ENCODE measurements at regions not wholly inside any gene's neighbourhood (a gene's known extent, or its start where the extent isn't known, plus 50 kb on each side); places are given as distances from the start of the nearest gene placed in this dataset.
A peak's percentile ranks its signal among the peaks of the same experiment; 100 is the strongest.

DNA sequence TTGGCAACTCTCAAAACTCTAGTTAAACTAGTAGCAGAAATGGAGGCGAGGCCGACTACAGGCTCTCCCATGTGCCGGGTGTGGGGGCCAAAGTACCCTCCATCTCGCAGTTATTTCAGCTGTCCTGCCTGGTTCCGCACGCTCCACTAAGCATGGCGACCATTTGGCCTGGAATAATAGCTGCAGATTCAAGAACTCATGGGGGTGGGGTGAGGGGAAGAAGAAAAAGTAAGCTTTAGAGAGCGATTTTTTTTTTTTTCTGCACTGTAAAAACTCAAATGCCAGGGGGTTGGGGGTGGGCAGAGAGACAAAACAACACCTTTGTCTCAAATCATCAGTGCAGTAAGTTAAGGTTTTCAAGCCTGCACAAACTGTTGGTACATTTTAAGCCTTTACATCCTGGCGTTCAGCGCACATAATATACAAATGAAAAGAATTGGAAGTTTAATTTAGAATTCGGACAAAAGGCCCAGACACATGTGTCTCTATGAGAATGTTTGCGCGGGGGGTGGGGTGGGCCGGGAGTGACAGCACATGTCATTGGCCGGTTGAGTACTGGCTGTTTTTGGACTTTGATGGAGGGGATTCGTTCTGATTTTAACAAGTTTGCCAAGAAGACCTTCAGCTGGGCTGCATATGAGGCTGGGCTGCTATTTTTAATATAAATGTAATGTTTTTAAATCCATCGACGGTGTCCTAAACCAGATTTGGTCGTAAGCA lies 694.7 kb upstream of the SALL1 start:
- POLR2A ChIA-PET: no interaction called here
- BruUV-seq (replicated peaks): no TSS peak
- Mint-ChIP-seq H3K4me3 (ENCODE audit: unreplicated experiment) (no peak overlapping the region), H3K27me3 (ENCODE audit: insufficient read depth, unreplicated experiment) (no peaks in the 10 kb centered on the region), H3K4me1 (ENCODE audit: insufficient read depth, unreplicated experiment) (no peaks in the 10 kb centered on the region), H3K27ac (ENCODE audit: low read depth, unreplicated experiment) (no peak overlapping the region), H3K9me3 (ENCODE audit: unreplicated experiment) (no peaks in the 10 kb centered on the region), H3K36me3 (ENCODE audit: insufficient read depth, unreplicated experiment) (no peaks in the 10 kb centered on the region)
- TF ChIP-seq, protein P1, sequence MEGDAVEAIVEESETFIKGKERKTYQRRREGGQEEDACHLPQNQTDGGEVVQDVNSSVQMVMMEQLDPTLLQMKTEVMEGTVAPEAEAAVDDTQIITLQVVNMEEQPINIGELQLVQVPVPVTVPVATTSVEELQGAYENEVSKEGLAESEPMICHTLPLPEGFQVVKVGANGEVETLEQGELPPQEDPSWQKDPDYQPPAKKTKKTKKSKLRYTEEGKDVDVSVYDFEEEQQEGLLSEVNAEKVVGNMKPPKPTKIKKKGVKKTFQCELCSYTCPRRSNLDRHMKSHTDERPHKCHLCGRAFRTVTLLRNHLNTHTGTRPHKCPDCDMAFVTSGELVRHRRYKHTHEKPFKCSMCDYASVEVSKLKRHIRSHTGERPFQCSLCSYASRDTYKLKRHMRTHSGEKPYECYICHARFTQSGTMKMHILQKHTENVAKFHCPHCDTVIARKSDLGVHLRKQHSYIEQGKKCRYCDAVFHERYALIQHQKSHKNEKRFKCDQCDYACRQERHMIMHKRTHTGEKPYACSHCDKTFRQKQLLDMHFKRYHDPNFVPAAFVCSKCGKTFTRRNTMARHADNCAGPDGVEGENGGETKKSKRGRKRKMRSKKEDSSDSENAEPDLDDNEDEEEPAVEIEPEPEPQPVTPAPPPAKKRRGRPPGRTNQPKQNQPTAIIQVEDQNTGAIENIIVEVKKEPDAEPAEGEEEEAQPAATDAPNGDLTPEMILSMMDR (IDR thresholded peaks at IDR 0.05; ENCODE audit: unreplicated experiment): no peak
- intact Hi-C loops (cut with micrococcal nuclease): no loop called here
- CTCF ChIA-PET: interaction anchor here (0.7 to 1.3 kb wide), 2 partner anchors 8 to 442 kb away, joined by 3 read pairs; no protein-coding TSS in a partner anchor
- no peak for DNase-seq (ENCODE audit: unreplicated experiment)

- Mint-ChIP-seq H3K27me3 (ENCODE audit: insufficient read depth, unreplicated experiment) (no peaks in the 10 kb centered on the region), H3K27ac (ENCODE audit: low read depth, unreplicated experiment) (no peak overlapping the region), H3K4me3 (ENCODE audit: unreplicated experiment) (no peak overlapping the region), H3K4me1 (ENCODE audit: insufficient read depth, unreplicated experiment) (peaks cover 14% of the 10 kb centered on the region), H3K9me3 (ENCODE audit: unreplicated experiment) (peaks cover 7% of the 10 kb centered on the region), H3K36me3 (ENCODE audit: insufficient read depth, unreplicated experiment) (no peaks in the 10 kb centered on the region)
- BruUV-seq (replicated peaks): no TSS peak
- intact Hi-C loops (cut with micrococcal nuclease): no loop called here
- DNase-seq (ENCODE audit: unreplicated experiment): peak; percentile 80
- ChIA-PET POLR2A (no interaction called here), CTCF (interaction anchor here (0.7 kb wide), 1 partner anchor 539 kb away, joined by 3 read pairs; no protein-coding TSS in a partner anchor)
- TF ChIP-seq, protein P1 (IDR thresholded peaks at IDR 0.05; ENCODE audit: unreplicated experiment): no peak
These were observed 688.8 kb upstream of the SALL1 start for GRCh38 chr16:51839727-51840462.

- peaks cover 6% of the 10 kb centered on the region for H3K4me1 Mint-ChIP-seq (ENCODE audit: insufficient read depth, unreplicated experiment)
- TF ChIP-seq, protein P1 (IDR thresholded peaks at IDR 0.05; ENCODE audit: unreplicated experiment): no peak
- POLR2A ChIA-PET: no interaction called here
- no peaks in the 10 kb centered on the region for H3K36me3 Mint-ChIP-seq (ENCODE audit: insufficient read depth, unreplicated experiment)
- intact Hi-C loops (cut with micrococcal nuclease): no loop called here
- CTCF ChIA-PET: interaction anchor here (1.4 to 2.0 kb wide), 3 partner anchors 16 to 148 kb away, joined by 4 to 9 read pairs (median 4); no protein-coding TSS in a partner anchor
- no peak overlapping the region for H3K4me3 Mint-ChIP-seq (ENCODE audit: unreplicated experiment)
- DNase-seq (ENCODE audit: unreplicated experiment): no peak
- H3K27ac Mint-ChIP-seq (ENCODE audit: low read depth, unreplicated experiment): no peak overlapping the region
- BruUV-seq (replicated peaks): no TSS peak
- no peaks in the 10 kb centered on the region for H3K27me3 Mint-ChIP-seq (ENCODE audit: insufficient read depth, unreplicated experiment)
- no peaks in the 10 kb centered on the region for H3K9me3 Mint-ChIP-seq (ENCODE audit: unreplicated experiment)
These were observed 683.7 kb upstream of the SALL1 start for GRCh38 chr16:51834794-51835193.

DNA sequence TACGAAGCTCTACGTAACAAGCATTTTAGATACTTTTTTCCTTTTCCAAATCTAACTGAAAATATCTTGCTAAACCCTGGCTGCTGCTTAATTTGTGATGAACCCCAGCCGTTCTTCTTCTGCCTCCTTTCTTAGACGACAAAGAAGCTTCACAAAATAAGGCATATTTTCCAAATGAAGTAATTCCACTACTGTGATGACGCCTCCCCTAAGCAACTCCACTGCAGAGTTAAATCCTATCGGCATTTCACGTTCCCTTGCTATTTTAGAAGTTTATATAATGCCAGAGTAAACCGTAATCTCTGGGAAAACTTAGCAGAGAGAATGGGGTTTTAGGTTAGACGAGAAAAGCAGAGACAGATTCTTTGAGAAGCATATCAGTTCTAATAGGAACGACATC lies 683.1 kb upstream of the SALL1 start:
- Mint-ChIP-seq H3K36me3 (ENCODE audit: insufficient read depth, unreplicated experiment) (no peaks in the 10 kb centered on the region), H3K9me3 (ENCODE audit: unreplicated experiment) (no peaks in the 10 kb centered on the region), H3K4me1 (ENCODE audit: insufficient read depth, unreplicated experiment) (no peaks in the 10 kb centered on the region), H3K27ac (ENCODE audit: low read depth, unreplicated experiment) (no peak overlapping the region), H3K27me3 (ENCODE audit: insufficient read depth, unreplicated experiment) (no peaks in the 10 kb centered on the region), H3K4me3 (ENCODE audit: unreplicated experiment) (no peak overlapping the region)
- intact Hi-C loops (cut with micrococcal nuclease): no loop called here
- TF ChIP-seq, protein P1 (IDR thresholded peaks at IDR 0.05; ENCODE audit: unreplicated experiment): no peak
- POLR2A ChIA-PET: interaction anchor here (0.7 kb wide), 1 partner anchor 36 kb away, joined by 3 read pairs; no protein-coding TSS in a partner anchor
- no TSS peak for BruUV-seq (replicated peaks)
- CTCF ChIA-PET: interaction anchor here (0.6 to 1.5 kb wide), 5 partner anchors 29 to 315 kb away, joined by 3 to 4 read pairs (median 3); no protein-coding TSS in a partner anchor
- no peak for DNase-seq (ENCODE audit: unreplicated experiment)
